ENCODE measurements at regions not wholly inside any gene's neighbourhood (a gene's known extent, or its start where the extent isn't known, plus 50 kb on each side); places are given as distances from the start of the nearest gene placed in this dataset.

DNA sequence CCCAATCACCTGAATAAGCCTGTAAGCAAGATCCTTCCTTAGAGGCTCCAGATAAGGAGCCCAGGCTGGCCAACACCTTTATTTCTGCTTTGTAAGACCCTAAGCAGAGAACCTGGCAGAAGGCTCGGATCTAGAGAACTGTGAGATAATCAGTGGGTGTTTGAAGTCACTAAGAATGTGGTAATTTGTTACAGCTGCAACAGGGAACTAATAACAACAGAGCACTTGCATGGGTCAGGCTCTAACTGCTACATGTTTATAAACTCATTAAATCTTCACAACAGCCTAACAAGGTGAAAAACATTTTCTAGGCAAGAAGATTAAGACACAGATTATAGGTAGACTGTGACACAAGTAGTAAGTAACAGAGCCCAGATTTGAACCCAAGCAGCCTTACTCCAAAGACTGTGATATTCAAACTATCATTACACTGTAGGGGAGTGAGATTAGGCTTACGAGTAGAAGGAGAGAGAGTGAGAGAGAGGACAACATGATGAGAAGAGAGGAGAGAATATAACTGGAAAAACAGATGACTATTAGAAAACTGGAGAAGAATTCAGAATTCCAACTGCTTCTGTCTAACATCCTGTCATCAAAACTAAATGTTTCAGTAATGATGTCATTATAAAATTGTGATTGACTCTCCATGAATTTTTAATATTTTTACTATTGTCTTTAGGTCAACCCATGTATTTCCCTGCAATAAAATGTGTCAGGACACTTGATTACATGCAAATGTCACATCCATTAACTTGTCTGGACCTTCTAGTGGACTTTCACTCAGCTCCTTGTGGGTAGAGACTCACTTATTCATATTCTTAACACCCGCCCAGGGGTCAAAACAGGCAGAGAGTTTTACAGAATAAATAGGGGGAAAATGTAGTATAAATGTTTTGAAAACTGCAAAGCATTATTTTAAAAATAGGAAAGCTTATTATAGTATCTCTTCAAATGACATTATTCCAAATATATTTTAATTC, 290.9 kb upstream of the RGMB start:
- TF ChIP-seq, protein P1, sequence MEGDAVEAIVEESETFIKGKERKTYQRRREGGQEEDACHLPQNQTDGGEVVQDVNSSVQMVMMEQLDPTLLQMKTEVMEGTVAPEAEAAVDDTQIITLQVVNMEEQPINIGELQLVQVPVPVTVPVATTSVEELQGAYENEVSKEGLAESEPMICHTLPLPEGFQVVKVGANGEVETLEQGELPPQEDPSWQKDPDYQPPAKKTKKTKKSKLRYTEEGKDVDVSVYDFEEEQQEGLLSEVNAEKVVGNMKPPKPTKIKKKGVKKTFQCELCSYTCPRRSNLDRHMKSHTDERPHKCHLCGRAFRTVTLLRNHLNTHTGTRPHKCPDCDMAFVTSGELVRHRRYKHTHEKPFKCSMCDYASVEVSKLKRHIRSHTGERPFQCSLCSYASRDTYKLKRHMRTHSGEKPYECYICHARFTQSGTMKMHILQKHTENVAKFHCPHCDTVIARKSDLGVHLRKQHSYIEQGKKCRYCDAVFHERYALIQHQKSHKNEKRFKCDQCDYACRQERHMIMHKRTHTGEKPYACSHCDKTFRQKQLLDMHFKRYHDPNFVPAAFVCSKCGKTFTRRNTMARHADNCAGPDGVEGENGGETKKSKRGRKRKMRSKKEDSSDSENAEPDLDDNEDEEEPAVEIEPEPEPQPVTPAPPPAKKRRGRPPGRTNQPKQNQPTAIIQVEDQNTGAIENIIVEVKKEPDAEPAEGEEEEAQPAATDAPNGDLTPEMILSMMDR (IDR thresholded peaks at IDR 0.05), result no peak

DNA sequence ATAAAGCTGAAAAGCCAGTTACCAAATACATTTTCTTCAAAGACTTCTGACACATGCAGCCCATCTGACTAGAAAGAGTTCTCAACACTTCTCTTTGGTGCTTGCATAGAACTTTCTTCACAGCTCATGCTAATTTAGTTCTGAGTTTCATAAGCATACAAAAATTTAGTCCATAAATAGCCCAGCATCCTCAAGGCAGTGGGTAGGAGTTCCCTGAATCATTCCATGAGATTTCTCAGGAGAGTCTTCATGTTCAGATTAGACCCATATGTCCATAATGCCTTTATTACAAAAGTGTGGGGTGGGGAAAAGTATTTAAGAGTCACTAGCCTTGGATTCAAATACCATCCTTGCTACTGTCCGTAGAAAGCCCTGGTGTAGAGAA, 290.2 kb upstream of the RGMB start:
- TF ChIP-seq, protein P1 (IDR thresholded peaks at IDR 0.05), result no peak

DNA sequence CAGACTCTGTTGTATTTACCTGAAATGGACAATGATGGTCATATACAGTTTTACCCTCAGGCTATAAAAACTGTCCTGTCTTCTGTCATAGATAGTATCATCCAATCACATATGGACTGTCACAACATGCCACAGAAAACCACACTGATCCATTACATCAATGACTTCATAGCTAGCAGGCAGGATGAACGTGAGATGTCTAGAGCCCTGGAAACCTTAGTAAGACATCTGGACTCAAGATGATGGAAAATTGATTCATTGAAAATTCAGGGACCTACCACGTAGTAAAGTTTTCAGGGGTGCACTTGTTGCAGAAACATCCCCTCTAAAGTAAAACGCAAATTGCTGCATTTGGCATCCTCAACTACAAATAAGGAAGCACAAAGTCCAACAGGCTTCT, 284.4 kb upstream of the RGMB start:
- TF ChIP-seq, protein P1 (IDR thresholded peaks at IDR 0.05), result no peak

DNA sequence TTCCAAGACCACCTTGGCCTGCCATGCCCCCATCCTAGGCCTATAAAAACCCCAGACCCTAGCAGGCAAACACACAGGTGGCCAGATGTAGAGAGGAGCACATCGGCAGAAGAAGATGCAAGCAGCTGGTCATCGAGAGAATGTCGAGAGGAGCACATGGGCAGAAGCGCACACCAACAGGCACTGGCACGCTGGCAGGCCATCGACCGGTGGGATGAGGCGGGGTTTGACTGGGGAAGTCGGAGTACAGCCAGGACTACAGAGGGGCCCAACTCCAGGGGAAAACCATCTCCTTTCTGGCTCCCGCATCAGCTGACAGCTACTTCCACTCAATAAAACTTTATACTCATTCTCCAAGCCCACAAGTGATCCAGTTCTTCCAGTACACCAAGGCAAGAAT, 283.1 kb upstream of the RGMB start:
- TF ChIP-seq, protein P1 (IDR thresholded peaks at IDR 0.05), result no peak

DNA sequence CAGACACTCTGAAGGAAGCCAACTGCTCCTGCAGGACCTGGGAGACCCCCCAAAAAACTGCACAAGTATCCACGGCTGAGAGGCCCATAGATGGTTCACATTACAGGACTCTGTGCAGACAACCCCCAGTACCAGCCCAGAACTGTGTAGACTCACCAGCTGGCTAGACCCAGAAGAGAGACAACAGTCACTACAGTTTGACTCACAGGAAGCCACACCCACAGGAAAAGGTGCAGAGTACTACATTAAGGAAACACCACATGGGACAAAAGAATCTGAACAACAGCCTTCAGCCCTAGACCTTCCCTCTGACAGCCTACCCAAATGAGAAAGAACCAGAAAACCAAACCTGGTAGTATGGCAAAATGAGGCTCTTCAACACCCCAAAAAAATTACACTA, 281.2 kb upstream of the RGMB start:
- TF ChIP-seq, protein P1 (IDR thresholded peaks at IDR 0.05), result no peak

DNA sequence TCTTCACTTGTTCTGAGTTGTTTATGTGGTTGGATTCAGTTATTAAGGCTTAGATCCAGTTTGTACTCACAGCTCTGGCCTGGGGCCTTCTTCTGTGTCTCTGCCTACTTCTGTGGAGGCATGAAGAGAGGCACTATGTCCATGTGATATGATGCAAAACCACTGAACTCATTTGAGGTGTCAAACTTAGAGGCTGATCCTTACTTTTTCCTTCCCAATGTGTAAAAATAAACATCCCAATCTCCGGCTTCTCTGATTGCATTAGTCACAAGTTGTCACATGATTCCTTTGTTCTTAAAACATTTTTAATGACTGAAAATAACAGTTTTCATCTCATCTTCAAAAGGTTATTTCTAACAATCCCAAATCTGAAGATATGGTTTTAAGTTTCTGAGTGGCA, 276.0 kb upstream of the RGMB start:
- TF ChIP-seq, protein P1 (IDR thresholded peaks at IDR 0.05), result no peak

DNA sequence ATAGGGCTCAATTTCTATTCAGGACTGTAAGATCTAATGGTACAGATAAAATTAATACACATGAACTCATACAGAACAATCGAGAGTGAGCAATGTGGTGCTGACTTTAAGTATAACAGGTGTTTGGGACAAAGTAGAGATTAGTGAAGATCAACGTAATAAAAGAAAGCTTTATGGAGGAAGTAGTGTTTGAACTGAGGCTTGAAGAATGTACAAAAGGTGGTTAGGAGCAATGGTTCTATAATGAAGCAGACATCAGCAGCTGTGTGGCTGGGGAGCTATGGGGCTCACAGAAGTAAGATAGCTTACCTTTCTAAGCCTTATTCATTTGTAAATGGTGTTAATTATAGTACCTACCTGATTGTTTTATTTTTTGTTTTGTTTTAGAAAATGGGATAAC, 275.4 kb upstream of the RGMB start:
- TF ChIP-seq, protein P1 (IDR thresholded peaks at IDR 0.05), result no peak
